GM18868 (cell line): ENCODE measurements at regions not wholly inside any gene's neighbourhood (a gene's known extent, or its start where the extent isn't known, plus 50 kb on each side); places are given as distances from the start of the nearest gene placed in this dataset.
"Not testable (repeated sequence)": the region's sequence is repeated elsewhere in the genome, so short reads cannot be mapped to it uniquely, and the experiment has no call there.

Experiments
- ATAC-seq: cut with Tn5 transposase; IDR thresholded peaks from one replicate; pipeline ENCODE4 v1.9.1; 2021; ENCODE audit warnings: mild to moderate bottlenecking, moderate library complexity; ENCODE audit not compliant: unreplicated experiment

DNA sequence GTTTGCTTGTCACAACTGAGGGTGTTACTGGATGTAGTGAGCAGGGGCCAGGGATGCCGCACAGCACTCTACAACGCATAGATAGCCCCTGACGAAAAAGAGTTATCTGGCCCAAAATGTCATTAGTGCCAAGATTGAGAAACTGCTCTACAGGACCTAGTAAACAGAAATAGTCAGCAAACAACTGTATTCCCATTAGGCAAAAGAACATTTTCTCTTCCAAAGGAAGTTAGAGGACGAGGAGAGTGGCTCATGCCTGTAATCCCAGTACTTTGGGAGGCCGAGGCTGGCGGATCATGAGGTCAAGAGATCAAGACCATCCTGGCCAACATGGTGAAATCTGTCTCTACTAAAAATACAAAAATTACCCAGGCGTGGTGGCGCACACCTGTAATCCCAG lies 189.1 kb downstream of the DUSP10 start:
- not testable (repeated sequence) for ATAC-seq

DNA sequence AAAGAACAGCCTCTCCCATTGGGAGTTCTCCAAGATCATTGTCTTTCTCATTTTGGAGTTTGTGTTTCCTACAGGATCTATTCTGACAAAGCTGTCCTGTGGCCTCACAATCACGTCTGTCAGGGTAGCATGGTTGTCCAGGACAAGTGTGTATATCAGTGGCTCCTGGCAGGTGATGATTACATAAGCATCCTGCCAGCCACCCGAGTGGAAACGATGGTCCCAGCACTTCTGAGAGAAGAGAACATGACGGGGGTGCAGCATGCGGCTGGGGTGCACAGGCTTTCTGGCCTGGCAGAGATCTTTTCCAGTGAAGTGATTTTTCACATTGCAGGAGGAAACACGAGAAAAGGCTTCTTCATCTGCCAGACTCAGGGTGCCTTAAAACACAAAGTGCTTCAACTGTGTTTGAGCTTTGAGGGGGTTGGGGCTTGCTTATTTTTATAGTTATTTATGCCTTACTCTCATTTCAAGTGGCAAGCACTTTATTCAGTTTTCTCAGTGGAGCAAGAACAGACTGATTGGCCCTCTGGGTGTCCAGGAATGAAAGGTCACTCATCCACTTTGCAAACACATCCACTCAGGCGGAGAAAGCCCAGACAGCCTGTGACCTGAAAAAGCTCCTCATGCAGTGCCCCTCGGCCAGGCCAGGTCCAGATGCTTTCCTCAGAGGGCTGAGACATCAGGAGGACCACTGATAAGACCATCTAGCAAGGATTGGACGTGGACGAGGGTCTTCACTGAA lies 186.0 kb downstream of the DUSP10 start:
- no peak for ATAC-seq

GRCh38 chr1:221556435-221556834 lies 185.5 kb downstream of the DUSP10 start:
- no peak for ATAC-seq

- ATAC-seq = no peak
These were observed 184.9 kb downstream of the DUSP10 start for GRCh38 chr1:221557013-221557412.

DNA sequence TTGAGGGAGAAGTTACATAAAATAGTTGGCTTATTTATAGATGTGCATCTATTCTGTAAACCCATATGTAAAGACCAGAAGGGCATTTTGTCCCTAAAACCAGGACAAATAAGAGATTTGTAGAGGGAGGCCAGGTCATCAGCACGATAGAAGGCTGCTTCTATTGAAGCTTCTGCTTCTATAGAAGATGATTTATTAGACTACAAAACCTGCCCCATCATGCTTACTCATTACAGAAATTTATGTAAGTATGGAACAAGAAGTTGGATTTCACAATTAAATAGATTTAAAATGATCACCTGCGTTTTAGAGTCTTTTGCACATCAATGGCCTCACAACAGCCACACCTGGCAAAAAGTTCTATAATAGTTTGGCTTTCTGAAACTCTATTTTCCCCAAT lies 183.5 kb downstream of the DUSP10 start:
- no peak for ATAC-seq

DNA sequence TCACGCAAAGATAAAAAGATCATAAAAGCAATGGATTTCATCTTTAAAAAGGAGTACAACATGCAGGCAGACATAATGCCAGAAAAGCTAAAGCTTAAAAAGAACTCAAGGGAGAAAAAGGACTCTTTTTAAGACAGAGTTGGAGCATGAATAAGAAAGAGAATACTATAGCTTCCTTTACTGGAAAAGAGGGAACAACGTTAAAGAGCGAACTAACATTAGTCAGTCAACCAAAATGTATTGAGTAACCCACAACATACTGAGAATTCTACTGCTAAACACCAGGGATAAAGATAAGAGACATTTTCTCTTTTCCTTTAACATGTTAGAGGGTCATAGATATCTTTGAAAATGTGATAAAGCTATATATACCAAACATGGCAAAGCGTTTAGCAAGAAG lies 182.0 kb downstream of the DUSP10 start:
- no peak for ATAC-seq

- ATAC-seq = no peak
These were observed 179.1 kb downstream of the DUSP10 start for GRCh38 chr1:221562542-221563475.

DNA sequence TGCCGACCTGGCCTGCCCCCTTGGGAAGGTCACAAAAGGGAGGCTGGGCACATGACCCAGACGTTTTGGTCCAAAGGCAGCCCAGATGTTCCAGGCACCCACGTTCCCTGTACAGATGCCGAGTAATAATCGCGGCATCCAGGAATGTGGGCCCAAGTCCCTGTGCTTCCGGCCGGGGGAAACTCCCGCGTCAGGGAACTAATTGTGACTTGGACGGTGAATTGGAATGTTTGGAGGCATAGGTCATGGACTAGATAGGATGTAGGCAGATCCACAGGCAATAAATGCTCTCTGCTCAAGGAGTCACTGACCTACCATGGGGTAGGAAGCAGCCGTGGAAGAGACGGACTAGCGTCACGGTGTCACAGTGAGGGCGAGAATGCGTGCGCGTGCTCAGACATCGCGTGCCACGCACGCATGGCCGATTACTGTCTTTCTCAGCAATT lies 178.4 kb downstream of the DUSP10 start:
- ATAC-seq = no peak

GRCh38 chr1:221564891-221565290 lies 177.0 kb downstream of the DUSP10 start:
- ATAC-seq = no peak

DNA sequence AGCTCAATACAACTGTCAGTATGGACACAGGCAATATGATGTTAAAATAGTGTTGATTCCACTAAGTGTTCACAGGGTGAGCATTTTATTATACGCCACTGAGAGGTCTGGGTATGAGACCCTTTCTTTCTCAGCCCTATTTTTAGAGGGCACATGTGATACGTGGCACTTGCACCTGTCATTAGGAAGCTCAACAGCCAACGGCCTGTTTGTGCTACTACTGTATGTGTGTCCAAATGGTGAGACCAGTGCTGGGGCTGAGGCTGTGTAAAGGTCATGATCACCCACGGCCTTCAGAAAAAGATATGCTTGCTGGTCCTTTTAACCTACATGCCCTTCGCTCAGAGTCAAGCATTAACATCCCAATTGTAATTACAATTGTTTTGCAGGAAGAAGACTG lies 176.2 kb downstream of the DUSP10 start:
- no peak for ATAC-seq

DNA sequence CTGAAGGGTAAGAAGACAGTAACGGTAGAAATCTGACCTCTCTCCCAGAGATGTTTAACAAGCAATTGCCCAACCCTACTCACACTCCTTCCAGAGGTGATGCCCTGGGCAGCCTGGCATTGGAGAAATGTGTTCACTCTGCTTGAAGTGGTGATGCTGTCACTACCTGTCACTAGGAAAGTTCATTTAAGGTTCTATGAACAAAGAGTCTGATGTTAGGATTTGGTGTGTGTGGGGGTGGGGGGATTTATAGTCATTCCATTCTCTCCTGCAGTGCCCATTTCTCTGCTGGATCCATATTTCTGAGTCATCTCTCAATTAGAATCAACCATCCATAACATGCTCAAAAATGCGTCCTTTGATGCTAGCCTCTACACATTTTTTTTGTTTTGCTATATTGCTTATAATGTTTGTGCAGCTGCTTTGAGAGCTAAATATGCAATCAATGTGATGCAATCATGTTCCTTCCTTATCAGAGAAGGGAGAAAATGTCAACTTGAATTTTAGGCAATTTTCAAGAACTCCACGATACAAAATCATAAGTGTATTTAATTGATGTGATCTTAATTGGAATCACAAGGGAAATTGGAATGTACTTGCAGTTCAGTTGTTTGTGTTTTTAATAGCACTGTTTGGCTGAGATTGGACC lies 173.9 kb downstream of the DUSP10 start:
- no peak for ATAC-seq

- ATAC-seq = no peak
These were observed 168.1 kb downstream of the DUSP10 start for GRCh38 chr1:221573756-221574155.

DNA sequence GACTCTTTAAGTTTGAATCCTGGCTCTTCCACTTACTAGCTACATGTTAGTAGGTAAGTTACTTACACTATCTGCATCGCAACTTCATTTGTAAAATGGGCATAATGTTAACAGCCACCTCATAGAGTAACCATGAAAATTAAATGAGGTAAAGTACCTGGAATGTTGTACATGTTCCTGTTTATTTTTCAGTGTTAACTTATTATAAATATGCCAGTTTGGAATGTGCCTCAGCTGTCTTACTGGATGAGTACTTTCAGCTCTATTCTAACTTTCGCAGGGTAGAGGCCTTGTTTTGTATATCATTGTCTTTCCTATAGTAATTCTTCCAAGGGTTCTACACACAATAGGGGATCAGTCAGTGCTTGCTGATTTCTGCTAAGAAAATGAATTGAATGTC lies 167.4 kb downstream of the DUSP10 start:
- no peak for ATAC-seq

GRCh38 chr1:221575605-221576004 lies 166.3 kb downstream of the DUSP10 start:
- ATAC-seq = no peak

- ATAC-seq = no peak
These were observed 165.6 kb downstream of the DUSP10 start for GRCh38 chr1:221576268-221576667.

GRCh38 chr1:221583465-221583864 lies 158.4 kb downstream of the DUSP10 start:
- ATAC-seq = no peak

- ATAC-seq = not testable (repeated sequence)
These were observed 154.9 kb downstream of the DUSP10 start for GRCh38 chr1:221587013-221587412.

- not testable (repeated sequence) for ATAC-seq
These were observed 150.6 kb downstream of the DUSP10 start for GRCh38 chr1:221591250-221591649.

- no peak for ATAC-seq
These were observed 147.3 kb downstream of the DUSP10 start for GRCh38 chr1:221594576-221594975.

DNA sequence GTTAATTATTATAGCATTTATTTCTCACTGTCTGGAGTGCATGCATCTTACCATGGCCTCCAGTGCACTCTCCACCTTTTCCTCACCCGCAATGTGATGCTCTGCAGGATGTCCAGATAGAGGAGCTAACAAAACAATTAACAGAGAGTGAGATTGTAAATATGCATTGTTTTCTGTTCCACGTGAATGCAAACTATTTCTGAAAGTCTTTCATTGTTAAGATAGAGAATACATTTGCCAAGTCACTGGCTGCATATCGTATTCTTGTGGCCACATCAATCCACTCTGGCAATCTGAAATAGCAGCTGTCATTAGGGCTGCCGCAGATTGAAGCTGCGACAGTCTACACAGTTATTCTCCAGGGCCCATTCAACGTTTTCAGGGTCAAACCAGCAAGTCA lies 143.8 kb downstream of the DUSP10 start:
- ATAC-seq = no peak

- ATAC-seq = no peak
These were observed 140.7 kb downstream of the DUSP10 start for GRCh38 chr1:221601166-221601565.
